Naive B cell (primary cell): ENCODE measurements at regions not wholly inside any gene's neighbourhood (a gene's known extent, or its start where the extent isn't known, plus 50 kb on each side); places are given as distances from the start of the nearest gene placed in this dataset.

Experiments
- ATAC-seq, 2 donors: fragments of 150-1000 bp; cut with Tn5 transposase; 2 replicates each; pipeline ENCODE4 v1.10.0; 2021; ENCODE audit warnings: low read depth in 2 of 2, mild to moderate bottlenecking in 2 of 2, moderate library complexity in 2 of 2
- DNase-seq: peaks from one replicate; pipeline ENCODE4 v3.0.0; 2022
- H3K27ac Mint-ChIP-seq, 6 donors: one replicate each; pipeline ENCODE4 v1.8.0; 2020 to 2022; ENCODE audit warnings: mild to moderate bottlenecking in 6 of 6, mixed read lengths in 6 of 6, moderate library complexity in 5 of 6, inconsistent platforms in 2 of 6
- H3K27me3 Mint-ChIP-seq, 3 donors: one replicate each; pipeline ENCODE4 v1.8.0; 2021 to 2022; ENCODE audit warnings: mixed read lengths in 3 of 3, mild to moderate bottlenecking in 1 of 3
- H3K36me3 Mint-ChIP-seq, 2 donors: one replicate each; pipeline ENCODE4 v1.8.0; 2020 to 2022; ENCODE audit warnings: mixed read lengths in 2 of 2, inconsistent platforms in 1 of 2, mild to moderate bottlenecking in 1 of 2
- H3K4me1 Mint-ChIP-seq, 3 donors: one replicate each; pipeline ENCODE4 v1.8.0; 2020 to 2022; ENCODE audit warnings: mixed read lengths in 3 of 3, inconsistent platforms in 1 of 3, mild to moderate bottlenecking in 1 of 3, moderate library complexity in 1 of 3
- H3K4me3 Mint-ChIP-seq, 8 donors: one replicate each; pipeline ENCODE4 v1.8.0; 2020 to 2022; ENCODE audit warnings: mild to moderate bottlenecking in 8 of 8, mixed read lengths in 8 of 8, moderate library complexity in 8 of 8, inconsistent platforms in 2 of 8
- H3K9me3 Mint-ChIP-seq, 7 donors: one replicate each; pipeline ENCODE4 v1.8.0; 2020 to 2022; ENCODE audit warnings: mixed read lengths in 7 of 7, mild to moderate bottlenecking in 5 of 7, inconsistent platforms in 2 of 7, moderate library complexity in 1 of 7

- Mint-ChIP-seq H3K36me3 (peaks cover 0 to 7% of the 10 kb centered on the region in 2 donors), H3K27ac (no peak overlapping the region), H3K4me1 (no peaks in the 10 kb centered on the region), H3K27me3 (peaks cover 5 to 20% (median 8%) of the 10 kb centered on the region in 3 donors), H3K9me3 (peaks cover 0 to 8% (median 0%) of the 10 kb centered on the region in 7 donors), H3K4me3 (no peak overlapping the region)
- ATAC-seq (no peak), DNase-seq (no peak)
Measured at GRCh38 chr2:152227969-152228592, 52.5 kb upstream of the STAM2 start.

GRCh38 chr2:152231446-152231845, 55.9 kb upstream of the STAM2 start:
- Mint-ChIP-seq H3K36me3 (peaks cover 0 to 7% of the 10 kb centered on the region in 2 donors), H3K27me3 (peaks cover 5 to 13% (median 5%) of the 10 kb centered on the region in 3 donors), H3K9me3 (peaks cover 0 to 4% (median 0%) of the 10 kb centered on the region in 7 donors), H3K27ac (no peak overlapping the region), H3K4me3 (no peak overlapping the region), H3K4me1 (no peaks in the 10 kb centered on the region)
- DNase-seq: no peak
- no peak for ATAC-seq

GRCh38 chr2:152234277-152234676, 58.7 kb upstream of the STAM2 start:
- no peak for ATAC-seq
- H3K9me3 Mint-ChIP-seq: peaks cover 0 to 4% (median 0%) of the 10 kb centered on the region in 7 donors

GRCh38 chr2:152236191-152236925, 60.8 kb upstream of the STAM2 start:
- ATAC-seq: no peak

More at GRCh38 chr2:152234277-152234676, 58.7 kb upstream of the STAM2 start:
- no peak overlapping the region for H3K4me3 Mint-ChIP-seq
- DNase-seq: no peak
- no peak overlapping the region for H3K27ac Mint-ChIP-seq
- H3K36me3 Mint-ChIP-seq: peaks cover 0 to 7% of the 10 kb centered on the region in 2 donors
- H3K27me3 Mint-ChIP-seq: peaks cover 5 to 13% (median 5%) of the 10 kb centered on the region in 3 donors
- no peaks in the 10 kb centered on the region for H3K4me1 Mint-ChIP-seq

GRCh38 chr2:152238016-152238415, 62.5 kb upstream of the STAM2 start:
- H3K27ac Mint-ChIP-seq: no peak overlapping the region
- no peak overlapping the region for H3K4me3 Mint-ChIP-seq
- no peak for DNase-seq
- ATAC-seq: no peak
- H3K4me1 Mint-ChIP-seq: no peaks in the 10 kb centered on the region
- H3K27me3 Mint-ChIP-seq: peaks cover 0 to under 1% (median 0%) of the 10 kb centered on the region in 3 donors
- H3K9me3 Mint-ChIP-seq: peaks cover 0 to 21% (median 4%) of the 10 kb centered on the region in 7 donors
- peaks cover 0 to under 1% of the 10 kb centered on the region in 2 donors for H3K36me3 Mint-ChIP-seq

More at GRCh38 chr2:152236191-152236925, 60.8 kb upstream of the STAM2 start:
- peaks cover 0 to 7% of the 10 kb centered on the region in 2 donors for H3K36me3 Mint-ChIP-seq
- no peak overlapping the region for H3K27ac Mint-ChIP-seq
- H3K27me3 Mint-ChIP-seq: peaks cover 5 to 13% (median 5%) of the 10 kb centered on the region in 3 donors
- H3K4me1 Mint-ChIP-seq: no peaks in the 10 kb centered on the region
- H3K9me3 Mint-ChIP-seq: peaks cover 1 to 16% (median 4%) of the 10 kb centered on the region in 7 donors
- no peak for DNase-seq
- H3K4me3 Mint-ChIP-seq: no peak overlapping the region

- H3K4me1 Mint-ChIP-seq: peaks cover 0 to 2% (median 0%) of the 10 kb centered on the region in 3 donors
- ATAC-seq (no peak), DNase-seq (no peak)
- H3K27me3 Mint-ChIP-seq: peaks cover 0 to 6% (median 0%) of the 10 kb centered on the region in 3 donors
- peaks cover 0 to 21% (median 4%) of the 10 kb centered on the region in 7 donors for H3K9me3 Mint-ChIP-seq
- no peaks in the 10 kb centered on the region for H3K36me3 Mint-ChIP-seq
- no peak overlapping the region for H3K4me3 Mint-ChIP-seq
- no peak overlapping the region for H3K27ac Mint-ChIP-seq
Measured at GRCh38 chr2:152240559-152241231, 65.1 kb upstream of the STAM2 start.

- Mint-ChIP-seq H3K36me3 (no peaks in the 10 kb centered on the region), H3K4me1 (peaks cover 0 to 2% (median 0%) of the 10 kb centered on the region in 3 donors), H3K27me3 (peaks cover 0 to 8% (median 0%) of the 10 kb centered on the region in 3 donors), H3K9me3 (peaks cover 0 to 21% (median 4%) of the 10 kb centered on the region in 7 donors), H3K4me3 (no peak overlapping the region), H3K27ac (no peak overlapping the region)
- no peak for ATAC-seq
- no peak for DNase-seq
Measured at GRCh38 chr2:152241948-152242729, 66.6 kb upstream of the STAM2 start.

GRCh38 chr2:152242787-152243472, 67.4 kb upstream of the STAM2 start:
- Mint-ChIP-seq H3K36me3 (no peaks in the 10 kb centered on the region), H3K27me3 (peaks cover 0 to 8% (median 0%) of the 10 kb centered on the region in 3 donors), H3K4me1 (peaks cover 0 to 2% (median 0%) of the 10 kb centered on the region in 3 donors), H3K4me3 (no peak overlapping the region), H3K27ac (no peak overlapping the region), H3K9me3 (peaks cover 0 to 21% (median 4%) of the 10 kb centered on the region in 7 donors)
- DNase-seq (no peak), ATAC-seq (no peak)

- ATAC-seq (no peak), DNase-seq (no peak)
- Mint-ChIP-seq H3K4me1 (peaks cover 0 to 2% (median 0%) of the 10 kb centered on the region in 3 donors), H3K4me3 (no peak overlapping the region), H3K27ac (no peak overlapping the region), H3K36me3 (no peaks in the 10 kb centered on the region), H3K27me3 (peaks cover 0 to 8% (median 0%) of the 10 kb centered on the region in 3 donors), H3K9me3 (peaks cover 0 to 21% (median 4%) of the 10 kb centered on the region in 7 donors)
Measured at GRCh38 chr2:152243761-152244640, 68.4 kb upstream of the STAM2 start.

GRCh38 chr2:152245653-152246052, 70.1 kb upstream of the STAM2 start:
- Mint-ChIP-seq H3K27ac (no peak overlapping the region), H3K4me3 (no peak overlapping the region), H3K27me3 (peaks cover 0 to 8% (median 6%) of the 10 kb centered on the region in 3 donors), H3K9me3 (peaks cover 0 to 16% (median 3%) of the 10 kb centered on the region in 7 donors), H3K4me1 (peaks cover 0 to 2% (median 0%) of the 10 kb centered on the region in 3 donors), H3K36me3 (no peaks in the 10 kb centered on the region)
- no peak for DNase-seq
- ATAC-seq: no peak

GRCh38 chr2:152246686-152247336, 71.2 kb upstream of the STAM2 start:
- Mint-ChIP-seq H3K4me1 (peaks cover 0 to 2% (median 0%) of the 10 kb centered on the region in 3 donors), H3K27ac (no peak overlapping the region), H3K27me3 (peaks cover 0 to 8% (median 6%) of the 10 kb centered on the region in 3 donors), H3K4me3 (no peak overlapping the region), H3K9me3 (peaks cover 0 to 10% (median 0%) of the 10 kb centered on the region in 7 donors), H3K36me3 (no peaks in the 10 kb centered on the region)
- DNase-seq (no peak), ATAC-seq (no peak)
